MCF 10A (cell line): ENCODE measurements at regions not wholly inside any gene's neighbourhood (a gene's known extent, or its start where the extent isn't known, plus 50 kb on each side); places are given as distances from the start of the nearest gene placed in this dataset.

ENCODE experiments used
- BruUV-seq: library from RNA; stranded (reverse); fragments of 400-500 nt; replicated peaks from 2 replicates; lab custom pipeline; 2021; lab: Mats Ljungman, UMichigan
- CTCF ChIA-PET: fragments of 300-600 bp; sonication (Branson Sonifier 250); formaldehyde crosslinking; extraction: SDS; loops from one replicate; lab custom pipeline; 2021; ENCODE audit warnings: antibody characterized with exemption, inconsistent platforms; lab: Yijun Ruan, JAX
- POLR2A ChIA-PET: fragments of 300-600, 350-650 bp; sonication (Branson Sonifier 250); formaldehyde crosslinking; extraction: SDS; loops from one replicate; lab custom pipeline; 2020; ENCODE audit warnings: antibody characterized with exemption, inconsistent platforms; lab: Yijun Ruan, JAX
- DNase-seq: peaks from one replicate; pipeline ENCODE4 v3.0.0-alpha.2; 2018; ENCODE audit not compliant: unreplicated experiment
- H3K27ac Mint-ChIP-seq: one replicate; pipeline ENCODE4 v1.8.0; 2022; ENCODE audit warnings: mild to moderate bottlenecking, low read depth, mixed read lengths; ENCODE audit not compliant: unreplicated experiment
- H3K27me3 Mint-ChIP-seq: one replicate; pipeline ENCODE4 v1.8.0; 2022; ENCODE audit warnings: mixed read lengths; ENCODE audit not compliant: insufficient read depth, unreplicated experiment
- H3K36me3 Mint-ChIP-seq: one replicate; pipeline ENCODE4 v1.8.0; 2022; ENCODE audit warnings: mild to moderate bottlenecking, moderate library complexity, mixed read lengths; ENCODE audit not compliant: insufficient read depth, unreplicated experiment
- H3K4me1 Mint-ChIP-seq: one replicate; pipeline ENCODE4 v1.8.0; 2022; ENCODE audit warnings: mixed read lengths; ENCODE audit not compliant: insufficient read depth, unreplicated experiment
- H3K4me3 Mint-ChIP-seq: one replicate; pipeline ENCODE4 v1.8.0; 2022; ENCODE audit warnings: mild to moderate bottlenecking, moderate library complexity, mixed read lengths; ENCODE audit not compliant: unreplicated experiment
- H3K9me3 Mint-ChIP-seq: one replicate; pipeline ENCODE4 v1.8.0; 2022; ENCODE audit warnings: mixed read lengths; ENCODE audit not compliant: unreplicated experiment
- CTCF ChIP-seq: fragments of 200-600 bp; IDR thresholded peaks from one replicate; pipeline ENCODE4 v1.8.0; 2022; ENCODE audit warnings: antibody characterized with exemption, mild to moderate bottlenecking; ENCODE audit not compliant: unreplicated experiment
- intact Hi-C: fragments of 100-400 bp; cut with micrococcal nuclease; formaldehyde crosslinking; loops from 2 replicates; pipeline ENCODE4 v1.14.1; 2022

- no TSS peak for BruUV-seq
- H3K4me3 Mint-ChIP-seq = no peak overlapping the region
- H3K27me3 Mint-ChIP-seq = no peaks in the 10 kb centered on the region
- intact Hi-C loops = no loop called here
- H3K27ac Mint-ChIP-seq = no peak overlapping the region
- TF ChIP-seq CTCF = no peak
- CTCF ChIA-PET = interaction anchor here (0.5 to 2.0 kb wide), 13 partner anchors 10 to 1222 kb away, joined by 3 to 15 read pairs (median 3); partner anchors contain the start of genes MAP2 and PTH2R
- H3K4me1 Mint-ChIP-seq = peaks cover 6% of the 10 kb centered on the region
- no peaks in the 10 kb centered on the region for H3K9me3 Mint-ChIP-seq
- no peak for DNase-seq
- POLR2A ChIA-PET = interaction anchor here (0.9 kb wide), 1 partner anchor 923 kb away, joined by 3 read pairs; no protein-coding TSS in a partner anchor
- H3K36me3 Mint-ChIP-seq = no peaks in the 10 kb centered on the region
Observed at GRCh38 chr2:209321581-209321980, 102.3 kb upstream of the MAP2 start.

- no peak for DNase-seq
- intact Hi-C loops = loop anchor here (1.0 kb wide), 1 partner anchor 927 kb away; no protein-coding TSS in a partner anchor
- ChIA-PET POLR2A (interaction anchor here (0.6 to 0.9 kb wide), 2 partner anchors 121 to 923 kb away, joined by 3 read pairs; no protein-coding TSS in a partner anchor), CTCF (interaction anchor here (0.5 to 2.0 kb wide), 14 partner anchors 12 to 1222 kb away, joined by 3 to 15 read pairs (median 3); partner anchors contain the start of genes MAP2 and PTH2R)
- Mint-ChIP-seq H3K4me1 (peaks cover 6% of the 10 kb centered on the region), H3K36me3 (no peaks in the 10 kb centered on the region), H3K4me3 (no peak overlapping the region), H3K9me3 (no peaks in the 10 kb centered on the region), H3K27ac (no peak overlapping the region), H3K27me3 (no peaks in the 10 kb centered on the region)
- TF ChIP-seq CTCF = no peak
- no TSS peak for BruUV-seq
Observed at GRCh38 chr2:209322041-209322440, 101.8 kb upstream of the MAP2 start.

GRCh38 chr2:209322905-209323512 is 100.8 kb upstream of the MAP2 start:
- Mint-ChIP-seq H3K27me3 (no peaks in the 10 kb centered on the region), H3K4me3 (no peak overlapping the region), H3K9me3 (no peaks in the 10 kb centered on the region), H3K36me3 (no peaks in the 10 kb centered on the region), H3K4me1 (peaks cover 6% of the 10 kb centered on the region), H3K27ac (no peak overlapping the region)
- no peak for DNase-seq
- BruUV-seq = no TSS peak
- ChIA-PET CTCF (interaction anchor here (0.5 to 4.6 kb wide), 9 partner anchors 8 to 1040 kb away, joined by 3 to 38 read pairs (median 4); partner anchors contain the start of gene MAP2), POLR2A (no interaction called here)
- intact Hi-C loops = loop anchor here (1.0 kb wide), 1 partner anchor 928 kb away; no protein-coding TSS in a partner anchor
- TF ChIP-seq CTCF = no peak

- Mint-ChIP-seq H3K9me3 (no peaks in the 10 kb centered on the region), H3K36me3 (no peaks in the 10 kb centered on the region), H3K27me3 (no peaks in the 10 kb centered on the region), H3K4me1 (peaks cover 6% of the 10 kb centered on the region), H3K4me3 (no peak overlapping the region), H3K27ac (no peak overlapping the region)
- intact Hi-C loops = no loop called here
- DNase-seq = no peak
- ChIA-PET POLR2A (no interaction called here), CTCF (interaction anchor here (0.5 to 4.6 kb wide), 9 partner anchors 7 to 1040 kb away, joined by 3 to 38 read pairs (median 4); partner anchors contain the start of gene MAP2)
- no TSS peak for BruUV-seq
- TF ChIP-seq CTCF = no peak
Observed at GRCh38 chr2:209323738-209324137, 100.1 kb upstream of the MAP2 start.
